ENCODE measurements at regions not wholly inside any gene's neighbourhood (a gene's known extent, or its start where the extent isn't known, plus 50 kb on each side); places are given as distances from the start of the nearest gene placed in this dataset.

DNA sequence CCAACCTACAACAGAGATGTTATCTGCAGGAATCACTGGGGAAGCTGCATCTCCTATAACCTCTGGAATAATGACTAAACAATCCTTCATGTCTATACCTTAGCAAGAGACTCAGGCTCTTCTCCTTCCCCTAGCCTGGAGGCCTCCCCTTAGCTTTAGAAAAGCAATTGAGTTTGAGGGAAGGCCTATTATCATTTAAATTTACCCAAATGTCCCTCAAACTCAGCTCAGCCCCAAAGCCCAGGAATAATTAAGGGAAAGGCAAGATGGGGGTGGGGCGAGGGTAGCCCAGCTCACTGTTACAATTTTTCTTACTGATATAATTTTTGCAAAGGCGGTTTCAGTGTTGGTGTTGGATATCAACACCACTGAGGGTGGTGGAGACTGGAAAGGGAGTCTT lies 151.4 kb upstream of the EEA1 start:
- Histone ChIP-seq H3K79me2 (ENCODE audit: control insufficient read depth, insufficient read depth, low read length, unreplicated experiment) (no peaks in the 10 kb centered on the region), H3K27me3 (ENCODE audit: insufficient read depth, low read length) (no peaks in the 10 kb centered on the region), H3K4me3 (ENCODE audit: low read depth, low read length) (no peak overlapping the region), H3K27ac (ENCODE audit: low read depth, low read length) (no peak overlapping the region), H3K36me3 (ENCODE audit: insufficient read depth, low read length) (no peaks in the 10 kb centered on the region), H3K4me1 (ENCODE audit: control insufficient read depth, insufficient read depth, low read length, unreplicated experiment) (peaks cover 11% of the 10 kb centered on the region), H2AFZ (ENCODE audit: low read length, unreplicated experiment) (no peak overlapping the region)

DNA sequence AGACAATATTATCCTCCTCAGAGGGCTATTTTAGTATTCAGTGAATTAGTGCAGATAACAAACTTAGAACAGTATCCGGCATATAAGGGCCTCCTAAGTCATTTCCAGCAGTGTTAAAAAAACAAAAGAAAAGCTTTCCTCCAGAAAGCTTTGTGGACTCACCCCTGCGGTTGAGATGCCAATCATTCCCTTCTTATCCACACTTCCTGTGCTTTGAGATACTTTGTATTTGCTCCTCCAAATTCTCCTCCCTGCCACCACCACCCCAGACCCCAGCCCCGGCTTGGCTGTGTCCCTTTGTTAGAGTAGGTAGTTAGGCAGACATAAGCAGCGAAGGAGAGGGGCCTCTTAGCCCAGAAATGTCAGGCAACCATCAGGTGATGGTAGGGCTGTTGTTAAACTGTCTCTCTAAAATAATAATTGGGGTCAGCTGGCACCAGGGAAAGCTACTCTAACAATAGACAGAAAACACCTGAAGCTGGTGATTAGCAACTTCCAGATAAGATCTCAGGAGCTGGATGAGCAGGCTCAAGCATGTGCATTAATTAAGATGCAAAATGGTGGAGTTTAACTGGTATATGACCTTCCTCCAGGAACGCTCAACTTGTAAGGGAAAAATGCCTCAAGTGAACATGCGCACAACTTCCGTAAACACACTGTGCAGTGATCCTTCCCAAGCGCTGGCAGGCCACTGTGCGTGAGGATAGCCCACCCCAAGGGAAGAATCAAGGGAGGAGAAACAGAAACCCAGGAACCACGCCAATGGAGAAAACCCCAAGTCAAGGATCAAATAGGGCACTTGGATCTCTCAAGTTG lies 152.1 kb upstream of the EEA1 start:
- Histone ChIP-seq H3K4me1 (ENCODE audit: control insufficient read depth, insufficient read depth, low read length, unreplicated experiment) (peaks cover 11% of the 10 kb centered on the region), H3K36me3 (ENCODE audit: insufficient read depth, low read length) (no peaks in the 10 kb centered on the region), H2AFZ (ENCODE audit: low read length, unreplicated experiment) (no peak overlapping the region), H3K79me2 (ENCODE audit: control insufficient read depth, insufficient read depth, low read length, unreplicated experiment) (no peaks in the 10 kb centered on the region), H3K27ac (ENCODE audit: low read depth, low read length) (no peak overlapping the region), H3K4me3 (ENCODE audit: low read depth, low read length) (no peak overlapping the region), H3K27me3 (ENCODE audit: insufficient read depth, low read length) (no peaks in the 10 kb centered on the region)

DNA sequence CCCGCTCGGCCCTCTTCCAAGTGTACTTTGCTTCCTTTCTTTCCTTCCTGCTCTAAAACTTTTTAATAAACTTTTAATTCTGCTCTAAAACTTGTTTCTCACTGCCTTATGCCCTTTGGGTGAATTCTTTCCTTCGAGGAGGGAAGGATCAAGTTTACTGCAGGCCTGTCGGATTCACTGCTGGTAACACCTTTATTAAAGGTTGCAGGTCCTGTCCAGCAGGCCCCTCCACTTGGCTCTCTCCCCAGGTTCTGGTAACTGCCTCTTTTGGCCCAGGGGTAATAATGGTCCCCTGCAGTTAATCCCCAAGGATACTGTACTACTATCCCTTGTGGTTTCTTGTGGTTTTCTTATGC lies 152.7 kb upstream of the EEA1 start:
- Histone ChIP-seq H3K36me3 (ENCODE audit: insufficient read depth, low read length) (no peaks in the 10 kb centered on the region), H3K27ac (ENCODE audit: low read depth, low read length) (no peak overlapping the region), H3K4me1 (ENCODE audit: control insufficient read depth, insufficient read depth, low read length, unreplicated experiment) (peaks cover 11% of the 10 kb centered on the region), H2AFZ (ENCODE audit: low read length, unreplicated experiment) (no peak overlapping the region), H3K79me2 (ENCODE audit: control insufficient read depth, insufficient read depth, low read length, unreplicated experiment) (no peaks in the 10 kb centered on the region), H3K27me3 (ENCODE audit: insufficient read depth, low read length) (no peaks in the 10 kb centered on the region), H3K4me3 (ENCODE audit: low read depth, low read length) (no peak overlapping the region)

DNA sequence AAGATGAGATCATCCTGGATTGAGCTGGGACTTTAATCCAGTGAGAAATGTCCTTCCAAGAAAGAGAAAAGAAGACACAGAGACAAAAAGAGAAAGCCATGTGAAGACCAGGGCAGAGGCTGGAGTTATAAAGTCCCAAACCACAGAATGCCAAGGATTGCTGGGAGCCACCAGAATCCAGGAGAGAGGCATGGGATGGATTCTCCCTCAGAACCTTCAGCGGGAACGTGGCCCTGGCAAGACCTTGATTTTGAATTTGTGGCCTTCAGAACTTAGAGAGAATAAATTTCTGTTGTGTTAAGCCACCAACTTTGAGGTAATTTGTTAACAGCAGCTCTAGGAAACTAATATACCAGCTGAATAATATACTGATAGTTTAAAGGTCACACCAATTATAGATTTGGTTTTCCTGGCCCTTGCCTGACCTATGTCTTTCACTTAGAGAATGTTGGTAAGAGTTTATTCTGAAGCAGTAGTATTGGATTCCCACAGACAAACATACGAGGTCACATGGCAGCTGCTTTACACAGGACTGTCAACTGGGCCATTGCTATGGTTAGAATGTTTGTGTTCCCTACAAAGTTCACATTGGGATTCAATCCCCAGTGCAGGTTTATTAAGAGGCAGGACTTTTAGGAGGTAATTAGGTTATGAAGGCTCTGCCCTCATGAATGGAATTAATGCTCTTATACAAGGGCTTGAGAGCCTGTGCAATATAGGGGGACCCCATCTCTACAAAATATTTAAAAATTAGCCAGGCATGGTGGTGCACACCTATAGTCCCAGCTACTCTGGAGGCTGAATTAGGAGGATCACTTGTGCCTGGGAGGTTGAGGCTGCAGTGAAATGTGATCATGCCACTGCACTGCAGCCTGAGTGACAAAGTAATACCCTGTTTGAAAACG lies 156.5 kb upstream of the EEA1 start:
- H2AFZ ChIP-seq (ENCODE audit: low read length, unreplicated experiment) = no peak overlapping the region
- no peaks in the 10 kb centered on the region for H3K27me3 ChIP-seq (ENCODE audit: insufficient read depth, low read length)
- H3K4me3 ChIP-seq (ENCODE audit: low read depth, low read length) = no peak overlapping the region
- no peak overlapping the region for H3K27ac ChIP-seq (ENCODE audit: low read depth, low read length)
- H3K4me1 ChIP-seq (ENCODE audit: control insufficient read depth, insufficient read depth, low read length, unreplicated experiment) = peaks cover 37% of the 10 kb centered on the region
- H3K36me3 ChIP-seq (ENCODE audit: insufficient read depth, low read length) = no peaks in the 10 kb centered on the region
- H3K79me2 ChIP-seq (ENCODE audit: control insufficient read depth, insufficient read depth, low read length, unreplicated experiment) = no peaks in the 10 kb centered on the region

DNA sequence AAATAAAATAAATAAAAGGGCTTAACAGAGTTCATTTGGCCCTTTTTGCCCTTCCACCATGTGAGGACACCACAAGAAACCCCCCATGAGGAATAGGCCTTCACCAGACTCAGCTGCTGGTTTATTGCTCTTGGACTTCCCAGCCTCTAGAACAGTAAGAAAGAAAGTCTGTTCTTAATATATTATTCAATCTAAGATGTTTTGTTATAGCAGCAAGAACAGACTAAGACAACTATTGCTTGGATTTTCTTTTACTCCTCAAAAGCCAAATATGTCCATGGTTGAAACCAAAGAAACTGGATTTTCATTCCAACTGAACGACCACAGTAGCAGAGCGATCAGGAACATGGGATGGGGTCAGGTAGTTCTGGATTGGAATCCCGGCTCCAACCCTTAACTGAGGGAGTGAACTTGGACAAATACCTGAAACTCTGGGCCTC lies 157.2 kb upstream of the EEA1 start:
- Histone ChIP-seq H2AFZ (ENCODE audit: low read length, unreplicated experiment) (no peak overlapping the region), H3K4me3 (ENCODE audit: low read depth, low read length) (no peak overlapping the region), H3K27me3 (ENCODE audit: insufficient read depth, low read length) (no peaks in the 10 kb centered on the region), H3K4me1 (ENCODE audit: control insufficient read depth, insufficient read depth, low read length, unreplicated experiment) (peaks cover 35% of the 10 kb centered on the region), H3K27ac (ENCODE audit: low read depth, low read length) (no peak overlapping the region), H3K36me3 (ENCODE audit: insufficient read depth, low read length) (no peaks in the 10 kb centered on the region), H3K79me2 (ENCODE audit: control insufficient read depth, insufficient read depth, low read length, unreplicated experiment) (no peaks in the 10 kb centered on the region)

DNA sequence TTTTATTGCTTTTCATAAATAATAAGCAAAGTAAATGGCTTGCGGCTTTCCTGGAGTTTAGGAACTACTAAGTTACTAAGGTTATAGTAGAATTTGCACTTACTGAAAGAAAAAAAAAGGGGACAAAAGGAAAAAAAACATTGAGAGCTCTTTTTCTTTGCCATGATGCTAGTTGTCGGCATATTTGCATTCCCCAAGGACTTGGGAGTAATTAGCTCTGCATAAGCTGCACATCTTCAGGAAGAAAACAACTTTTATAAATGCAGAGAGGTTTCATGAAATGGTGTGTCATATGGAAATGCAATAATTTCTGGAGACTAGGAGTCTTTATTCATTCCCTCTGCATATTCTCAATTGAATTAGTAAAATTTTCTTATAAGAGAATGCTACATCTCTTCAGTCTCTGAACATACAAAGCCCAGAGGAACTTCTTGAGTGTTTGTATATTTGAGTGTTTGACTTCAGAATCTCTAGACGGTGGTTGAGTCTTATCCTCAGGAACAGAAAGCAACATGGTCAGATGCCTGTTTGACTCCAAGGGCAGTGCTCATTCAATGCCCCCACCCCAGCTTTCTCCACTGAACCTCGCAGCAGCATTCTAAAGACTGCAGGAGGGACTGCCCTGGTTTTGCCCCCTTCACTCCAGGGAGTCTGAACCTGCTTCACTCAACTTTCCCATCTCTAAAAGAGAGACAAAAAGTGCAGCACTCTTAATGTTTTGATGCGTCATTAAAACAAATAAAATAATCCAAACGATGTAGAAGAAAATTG lies 158.9 kb upstream of the EEA1 start:
- no peaks in the 10 kb centered on the region for H3K79me2 ChIP-seq (ENCODE audit: control insufficient read depth, insufficient read depth, low read length, unreplicated experiment)
- no peak overlapping the region for H3K4me3 ChIP-seq (ENCODE audit: low read depth, low read length)
- H3K27ac ChIP-seq (ENCODE audit: low read depth, low read length) = no peak overlapping the region
- peaks cover 44% of the 10 kb centered on the region for H3K4me1 ChIP-seq (ENCODE audit: control insufficient read depth, insufficient read depth, low read length, unreplicated experiment)
- no peak overlapping the region for H2AFZ ChIP-seq (ENCODE audit: low read length, unreplicated experiment)
- H3K36me3 ChIP-seq (ENCODE audit: insufficient read depth, low read length) = no peaks in the 10 kb centered on the region
- no peaks in the 10 kb centered on the region for H3K27me3 ChIP-seq (ENCODE audit: insufficient read depth, low read length)

DNA sequence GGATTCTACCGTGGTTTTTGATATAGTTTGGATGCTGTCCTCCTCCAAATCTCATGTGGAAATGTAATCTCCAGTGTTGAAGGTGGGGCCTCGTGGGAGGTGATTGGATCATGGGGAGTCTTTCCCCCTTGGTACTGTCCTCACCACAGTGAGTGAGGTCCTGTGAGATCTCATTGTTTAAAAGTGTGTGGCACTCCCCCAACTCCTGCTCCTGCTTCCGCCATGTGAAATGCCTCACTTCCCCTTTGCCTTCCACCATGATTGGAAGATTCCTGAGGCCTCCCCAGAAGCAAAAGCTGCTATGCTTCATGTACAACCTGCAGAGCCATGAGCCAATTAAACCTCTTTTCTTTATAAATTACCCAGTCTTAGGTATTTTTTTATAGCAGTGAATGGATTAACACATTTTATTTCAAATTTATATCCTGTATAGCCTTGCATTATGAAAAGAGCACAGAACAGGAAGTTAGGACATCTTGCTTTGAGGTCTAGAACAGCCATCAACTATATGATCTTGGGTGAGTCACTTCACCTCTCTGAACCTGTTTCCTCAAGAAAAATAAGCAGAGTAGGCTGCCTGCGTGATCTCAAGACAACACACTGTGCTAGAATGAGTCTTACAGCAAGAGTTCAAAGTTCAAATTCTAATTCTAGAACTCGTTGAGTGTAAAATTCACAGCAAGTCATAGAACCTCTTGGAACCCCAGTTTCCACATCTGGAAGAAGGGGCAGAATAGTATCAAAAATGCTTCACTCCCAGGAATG lies 160.9 kb upstream of the EEA1 start:
- peak overlapping the region; percentile 72 for H2AFZ ChIP-seq (ENCODE audit: low read length, unreplicated experiment)
- H3K4me3 ChIP-seq (ENCODE audit: low read depth, low read length) = peak overlapping the region; percentile 0
- H3K36me3 ChIP-seq (ENCODE audit: insufficient read depth, low read length) = no peaks in the 10 kb centered on the region
- H3K4me1 ChIP-seq (ENCODE audit: control insufficient read depth, insufficient read depth, low read length, unreplicated experiment) = peaks cover 44% of the 10 kb centered on the region
- H3K27me3 ChIP-seq (ENCODE audit: insufficient read depth, low read length) = no peaks in the 10 kb centered on the region
- peak overlapping the region; percentile 95 for H3K27ac ChIP-seq (ENCODE audit: low read depth, low read length)
- no peaks in the 10 kb centered on the region for H3K79me2 ChIP-seq (ENCODE audit: control insufficient read depth, insufficient read depth, low read length, unreplicated experiment)

DNA sequence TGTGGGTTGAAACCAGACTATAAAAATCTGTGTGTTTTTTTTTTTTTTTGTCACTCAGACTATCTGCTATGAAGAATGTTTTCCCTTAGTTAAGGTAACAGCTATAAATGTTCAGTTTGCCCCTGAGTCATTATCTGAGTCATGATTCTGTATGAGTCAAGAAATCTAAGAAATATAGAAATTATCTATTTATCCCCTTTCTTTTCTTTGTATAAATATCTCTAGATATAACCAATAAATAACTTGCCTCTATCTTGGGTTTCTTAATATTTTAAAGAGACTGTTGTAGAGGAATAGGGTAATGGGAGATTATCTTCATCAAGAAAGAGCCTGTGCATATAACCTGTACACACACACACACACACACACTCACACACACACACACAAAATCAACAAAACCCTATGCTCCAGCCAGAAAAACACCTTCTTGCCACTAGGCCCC lies 161.7 kb upstream of the EEA1 start:
- Histone ChIP-seq H2AFZ (ENCODE audit: low read length, unreplicated experiment) (peak overlapping the region; percentile 70), H3K4me3 (ENCODE audit: low read depth, low read length) (no peak overlapping the region; the same call in none of the 2 replicates)

DNA sequence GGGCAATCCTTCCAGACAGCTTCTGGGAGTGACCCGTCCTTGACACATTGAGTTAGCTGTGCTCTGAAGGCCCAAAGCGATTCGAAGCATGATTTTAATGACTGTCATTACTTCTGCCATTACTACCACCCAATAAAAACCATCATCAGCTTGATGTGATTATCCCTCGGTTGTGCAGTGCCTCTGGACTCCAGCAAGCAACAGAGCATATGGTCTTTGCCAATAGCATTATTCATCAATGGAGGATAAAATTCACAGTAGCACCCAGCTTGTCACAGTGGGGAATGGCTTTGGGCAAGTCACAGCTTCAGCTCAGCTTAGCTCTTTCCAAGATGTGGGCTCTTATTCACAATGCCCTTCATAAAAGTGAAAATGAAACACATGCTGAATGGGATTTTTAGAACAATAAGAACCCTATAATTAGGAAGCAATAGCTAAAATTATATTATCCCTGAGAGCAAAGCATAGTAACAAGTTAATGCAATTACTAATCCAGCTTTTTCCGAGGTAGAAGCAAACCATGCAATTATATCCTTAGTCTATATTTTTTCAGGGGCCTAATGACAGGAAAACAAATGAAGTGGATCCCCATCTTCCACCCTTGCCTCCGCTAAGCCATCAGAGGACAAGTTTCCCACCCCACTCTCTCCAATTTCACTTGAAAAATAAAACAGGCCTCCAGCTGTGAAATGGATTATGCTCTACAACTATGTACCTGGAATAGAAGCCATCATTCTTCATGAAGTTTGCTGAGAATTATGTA lies 163.0 kb upstream of the EEA1 start:
- Histone ChIP-seq H3K4me1 (ENCODE audit: control insufficient read depth, insufficient read depth, low read length, unreplicated experiment) (peaks cover 44% of the 10 kb centered on the region), H2AFZ (ENCODE audit: low read length, unreplicated experiment) (no peak overlapping the region), H3K36me3 (ENCODE audit: insufficient read depth, low read length) (no peaks in the 10 kb centered on the region), H3K4me3 (ENCODE audit: low read depth, low read length) (no peak overlapping the region), H3K27me3 (ENCODE audit: insufficient read depth, low read length) (no peaks in the 10 kb centered on the region), H3K27ac (ENCODE audit: low read depth, low read length) (no peak overlapping the region), H3K79me2 (ENCODE audit: control insufficient read depth, insufficient read depth, low read length, unreplicated experiment) (no peaks in the 10 kb centered on the region)

More for the DNA sequence above, 161.7 kb upstream of the EEA1 start:
- Histone ChIP-seq H3K27me3 (ENCODE audit: insufficient read depth, low read length) (no peaks in the 10 kb centered on the region), H3K79me2 (ENCODE audit: control insufficient read depth, insufficient read depth, low read length, unreplicated experiment) (no peaks in the 10 kb centered on the region), H3K27ac (ENCODE audit: low read depth, low read length) (peak overlapping the region; percentile 95), H3K4me1 (ENCODE audit: control insufficient read depth, insufficient read depth, low read length, unreplicated experiment) (peaks cover 44% of the 10 kb centered on the region), H3K36me3 (ENCODE audit: insufficient read depth, low read length) (no peaks in the 10 kb centered on the region)
